H9 (cell line): ENCODE measurements at regions not wholly inside any gene's neighbourhood (a gene's known extent, or its start where the extent isn't known, plus 50 kb on each side); places are given as distances from the start of the nearest gene placed in this dataset.

Experiments used
- DNase-seq: peaks from one replicate; pipeline ENCODE4 v3.0.0-alpha.2; 2017
- H2AFZ ChIP-seq: one replicate; pipeline ENCODE4 v1.6.1; 2013; ENCODE audit warnings: mild to moderate bottlenecking, low read length, control low read depth, moderate library complexity
- H2AK5ac ChIP-seq: 2 replicates; pipeline ENCODE4 v1.6.1; 2013; ENCODE audit warnings: low read length, control low read depth, mixed read lengths; ENCODE audit not compliant: insufficient read length
- H2BK120ac ChIP-seq: one replicate; pipeline ENCODE4 v1.6.1; 2013; ENCODE audit warnings: low read depth, mild to moderate bottlenecking, low read length, control low read depth, inconsistent platforms; ENCODE audit not compliant: poor library complexity, severe bottlenecking
- H2BK12ac ChIP-seq: 2 replicates; pipeline ENCODE4 v1.6.1; 2013; ENCODE audit warnings: low read length, control low read depth, mixed read lengths, low read depth; ENCODE audit not compliant: insufficient read length
- H2BK15ac ChIP-seq: 2 replicates; pipeline ENCODE4 v1.6.1; 2013; ENCODE audit warnings: low read depth, low read length, control low read depth
- H2BK20ac ChIP-seq: one replicate; pipeline ENCODE4 v1.6.1; 2013; ENCODE audit warnings: low read depth, mild to moderate bottlenecking, low read length, control low read depth, inconsistent platforms; ENCODE audit not compliant: poor library complexity, severe bottlenecking
- H2BK5ac ChIP-seq: 2 replicates; pipeline ENCODE4 v1.6.1; 2013; ENCODE audit warnings: low read length, control low read depth, mixed read lengths; ENCODE audit not compliant: insufficient read length
- H3K14ac ChIP-seq: 2 replicates; pipeline ENCODE4 v1.6.1; 2013; ENCODE audit warnings: low read length, control low read depth; ENCODE audit not compliant: insufficient read depth
- H3K18ac ChIP-seq: 2 replicates; pipeline ENCODE4 v1.6.1; 2013; ENCODE audit warnings: low read depth, mild to moderate bottlenecking, mixed read lengths, low read length, control low read depth; ENCODE audit not compliant: insufficient read length
- H3K23ac ChIP-seq: 2 replicates; pipeline ENCODE4 v1.6.1; 2013; ENCODE audit warnings: low read length, control low read depth, mixed read lengths, low read depth; ENCODE audit not compliant: insufficient read length
- H3K23me2 ChIP-seq: 2 replicates; pipeline ENCODE4 v1.6.1; 2013; ENCODE audit warnings: low read depth, mild to moderate bottlenecking, mixed read lengths, low read length, control low read depth; ENCODE audit not compliant: insufficient read length, poor library complexity, severe bottlenecking
- H3K27ac ChIP-seq: 2 replicates; pipeline ENCODE4 v1.5.1; 2013; ENCODE audit warnings: low read length, control low read depth, mixed read lengths, low read depth; ENCODE audit not compliant: insufficient read length
- H3K27me3 ChIP-seq: 2 replicates; pipeline ENCODE4 v1.6.1; 2013; ENCODE audit warnings: low read length, control low read depth, inconsistent platforms; ENCODE audit not compliant: insufficient read depth
- H3K4ac ChIP-seq: 2 replicates; pipeline ENCODE4 v1.6.1; 2013; ENCODE audit warnings: low read depth, mild to moderate bottlenecking, control low read depth, inconsistent platforms, low read length, moderate library complexity
- H3K4me1 ChIP-seq: 2 replicates; pipeline ENCODE4 v1.6.1; 2013; ENCODE audit warnings: low read length, control low read depth, inconsistent platforms; ENCODE audit not compliant: insufficient read depth
- H3K4me2 ChIP-seq: 2 replicates; pipeline ENCODE4 v1.6.1; 2013; ENCODE audit warnings: low read length, control low read depth, mixed read lengths; ENCODE audit not compliant: insufficient read length, insufficient read depth
- H3K56ac ChIP-seq: 2 replicates; pipeline ENCODE4 v1.6.1; 2013; ENCODE audit warnings: low read depth, mild to moderate bottlenecking, mixed read lengths, low read length, control low read depth; ENCODE audit not compliant: insufficient read length
- H3K79me1 ChIP-seq: 2 replicates; pipeline ENCODE4 v1.6.1; 2013; ENCODE audit warnings: low read depth, mild to moderate bottlenecking, moderate library complexity, low read length, control low read depth, inconsistent platforms; ENCODE audit not compliant: insufficient read depth, poor library complexity, severe bottlenecking
- H3K79me2 ChIP-seq: 2 replicates; pipeline ENCODE4 v1.6.1; 2013; ENCODE audit warnings: low read length, control low read depth, inconsistent platforms; ENCODE audit not compliant: insufficient read depth
- H3K9ac ChIP-seq: 2 replicates; pipeline ENCODE4 v1.6.1; 2013; ENCODE audit warnings: low read length, control low read depth, mixed read lengths; ENCODE audit not compliant: insufficient read length; ENCODE audit errors: extremely low read depth
- H3K9me3 ChIP-seq: one replicate; pipeline ENCODE4 v1.6.1; 2013; ENCODE audit warnings: low read depth, low read length, inconsistent platforms; ENCODE audit not compliant: control insufficient read depth
- H3T11ph ChIP-seq: one replicate; pipeline ENCODE4 v1.6.1; 2013; ENCODE audit warnings: mild to moderate bottlenecking, low read length, control low read depth, inconsistent platforms
- H4K20me1 ChIP-seq: one replicate; pipeline ENCODE4 v1.6.1; 2013; ENCODE audit not compliant: control insufficient read depth, insufficient read length, insufficient read depth
- H4K5ac ChIP-seq: 2 replicates; pipeline ENCODE4 v1.6.1; 2013; ENCODE audit warnings: low read depth, mild to moderate bottlenecking, mixed read lengths, low read length, control low read depth; ENCODE audit not compliant: insufficient read length
- H4K8ac ChIP-seq: replicated peaks from 2 replicates; pipeline ENCODE4 v1.6.1; 2013; ENCODE audit warnings: low read length, control low read depth, mixed read lengths, low read depth; ENCODE audit not compliant: insufficient read length
- H4K91ac ChIP-seq: 2 replicates; pipeline ENCODE4 v1.6.1; 2013; ENCODE audit warnings: low read depth, mild to moderate bottlenecking, moderate library complexity, mixed read lengths, low read length, control low read depth; ENCODE audit not compliant: insufficient read length
- H3K27ac Mint-ChIP-seq, 3 experiments: 2 replicates in 2 of 3; 3 replicates in 1 of 3; pipeline ENCODE4 v1.8.0; 2020 to 2021; ENCODE audit warnings: mixed read lengths in 3 of 3, mild to moderate bottlenecking in 1 of 3, moderate library complexity in 1 of 3
- H3K27me3 Mint-ChIP-seq: 2 replicates; pipeline ENCODE4 v1.8.0; 2021; ENCODE audit warnings: low read depth, mild to moderate bottlenecking, moderate library complexity, mixed read lengths
- H3K36me3 Mint-ChIP-seq, 3 experiments: 2 replicates in 2 of 3; 3 replicates in 1 of 3; pipeline ENCODE4 v1.8.0; 2020 to 2021; ENCODE audit warnings: low read depth in 3 of 3, mixed read lengths in 3 of 3; ENCODE audit not compliant: insufficient read depth in 1 of 3
- H3K4me1 Mint-ChIP-seq, 2 experiments: 2 replicates each; pipeline ENCODE4 v1.8.0; 2020; ENCODE audit warnings: mixed read lengths in 2 of 2
- H3K4me3 Mint-ChIP-seq, 2 experiments: 2 replicates in 1 of 2; 3 replicates in 1 of 2; pipeline ENCODE4 v1.8.0; 2020 to 2021; ENCODE audit warnings: mild to moderate bottlenecking in 2 of 2, mixed read lengths in 2 of 2, moderate library complexity in 1 of 2
- H3K9me3 Mint-ChIP-seq, 2 experiments: 2 replicates in 1 of 2; 3 replicates in 1 of 2; pipeline ENCODE4 v1.8.0; 2020; ENCODE audit warnings: mild to moderate bottlenecking in 2 of 2, mixed read lengths in 2 of 2, moderate library complexity in 1 of 2
- WGBS: extraction: QIAGEN DNeasy Blood & Tissue Kit; methylation state at CpG from one replicate; pipeline ENCODE4 v1.1.7; 2013; ENCODE audit warnings: missing lambda C conversion rate, low lambda C conversion rate, mixed read lengths; ENCODE audit not compliant: insufficient read length; ENCODE audit errors: extremely low coverage; 5-methylcytosine and 5-hydroxymethylcytosine counted together
- TF ChIP-seq, protein P1 (sequence below): fragments of 200-600 bp; sonication (generic); conservative IDR thresholded peaks from 3 replicates; pipeline ENCODE4 v1.8.0; 2021; ENCODE audit warnings: antibody characterized with exemption, mild to moderate bottlenecking

DNA sequence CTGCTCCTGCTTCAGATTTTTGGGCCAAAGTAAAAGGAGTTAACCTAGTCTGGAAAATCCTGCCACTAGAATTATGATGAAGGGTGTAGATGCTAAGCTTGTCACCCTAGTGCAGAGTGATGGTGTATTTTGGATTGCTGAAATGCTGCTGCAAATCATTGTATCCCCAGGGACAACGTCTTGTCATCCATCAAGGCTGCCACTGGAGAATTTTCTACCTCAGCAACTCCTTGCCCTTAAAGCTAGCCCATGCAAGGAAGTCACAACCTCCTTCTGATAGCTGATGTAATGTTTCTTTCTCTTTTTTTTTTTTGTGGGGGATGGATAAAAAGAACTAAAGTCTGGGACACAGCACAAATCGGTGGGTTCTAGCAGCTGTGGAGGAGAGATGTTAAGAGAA lies 139.4 kb upstream of the FRMD6 start:
- Histone ChIP-seq H3K4me1 (no peaks in the 10 kb centered on the region), H3K79me2 (no peaks in the 10 kb centered on the region), H3K9me3 (no peaks in the 10 kb centered on the region), H3K14ac (no peak overlapping the region), H4K8ac (no peak overlapping the region), H2BK5ac (no peak overlapping the region), H3K18ac (no peak overlapping the region), H3K27ac (no peak overlapping the region), H3K27me3 (no peaks in the 10 kb centered on the region), H4K5ac (no peak overlapping the region), H3K4ac (no peak overlapping the region), H2BK120ac (no peak overlapping the region), H2BK20ac (no peak overlapping the region), H3K23me2 (no peaks in the 10 kb centered on the region), H3K4me2 (no peak overlapping the region), H4K20me1 (no peaks in the 10 kb centered on the region), H3T11ph (no peak overlapping the region), H2AK5ac (no peak overlapping the region), H3K9ac (no peak overlapping the region), H2BK12ac (no peak overlapping the region), H3K23ac (no peak overlapping the region), H4K91ac (no peak overlapping the region), H2AFZ (no peak overlapping the region), H3K56ac (no peak overlapping the region), H2BK15ac (no peak overlapping the region), H3K79me1 (no peaks in the 10 kb centered on the region)
- Mint-ChIP-seq H3K4me3 (no peak overlapping the region), H3K27me3 (no peaks in the 10 kb centered on the region), H3K4me1 (0 out of 4 replicates have a peak, but pooled peaks cover 0 to 8% of the 10 kb centered on the region in 2 experiments), H3K9me3 (no peaks in the 10 kb centered on the region), H3K36me3 (no peaks in the 10 kb centered on the region), H3K27ac (no peak overlapping the region)
- TF ChIP-seq, protein P1, sequence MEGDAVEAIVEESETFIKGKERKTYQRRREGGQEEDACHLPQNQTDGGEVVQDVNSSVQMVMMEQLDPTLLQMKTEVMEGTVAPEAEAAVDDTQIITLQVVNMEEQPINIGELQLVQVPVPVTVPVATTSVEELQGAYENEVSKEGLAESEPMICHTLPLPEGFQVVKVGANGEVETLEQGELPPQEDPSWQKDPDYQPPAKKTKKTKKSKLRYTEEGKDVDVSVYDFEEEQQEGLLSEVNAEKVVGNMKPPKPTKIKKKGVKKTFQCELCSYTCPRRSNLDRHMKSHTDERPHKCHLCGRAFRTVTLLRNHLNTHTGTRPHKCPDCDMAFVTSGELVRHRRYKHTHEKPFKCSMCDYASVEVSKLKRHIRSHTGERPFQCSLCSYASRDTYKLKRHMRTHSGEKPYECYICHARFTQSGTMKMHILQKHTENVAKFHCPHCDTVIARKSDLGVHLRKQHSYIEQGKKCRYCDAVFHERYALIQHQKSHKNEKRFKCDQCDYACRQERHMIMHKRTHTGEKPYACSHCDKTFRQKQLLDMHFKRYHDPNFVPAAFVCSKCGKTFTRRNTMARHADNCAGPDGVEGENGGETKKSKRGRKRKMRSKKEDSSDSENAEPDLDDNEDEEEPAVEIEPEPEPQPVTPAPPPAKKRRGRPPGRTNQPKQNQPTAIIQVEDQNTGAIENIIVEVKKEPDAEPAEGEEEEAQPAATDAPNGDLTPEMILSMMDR: no peak
- WGBS: no CpG with 5 or more reads among the region's 2 CpGs
- DNase-seq: no peak
